HG03175 (cell line): ENCODE measurements at regions not wholly inside any gene's neighbourhood (a gene's known extent, or its start where the extent isn't known, plus 50 kb on each side); places are given as distances from the start of the nearest gene placed in this dataset.

ENCODE experiments used
- ATAC-seq: cut with Tn5 transposase; IDR thresholded peaks from one replicate; pipeline ENCODE4 v1.9.1; 2021; ENCODE audit warnings: mild to moderate bottlenecking, moderate library complexity; ENCODE audit not compliant: unreplicated experiment

GRCh38 chr16:86134802-86135461 lies 236.0 kb downstream of the IRF8 start:
- no peak for ATAC-seq

DNA sequence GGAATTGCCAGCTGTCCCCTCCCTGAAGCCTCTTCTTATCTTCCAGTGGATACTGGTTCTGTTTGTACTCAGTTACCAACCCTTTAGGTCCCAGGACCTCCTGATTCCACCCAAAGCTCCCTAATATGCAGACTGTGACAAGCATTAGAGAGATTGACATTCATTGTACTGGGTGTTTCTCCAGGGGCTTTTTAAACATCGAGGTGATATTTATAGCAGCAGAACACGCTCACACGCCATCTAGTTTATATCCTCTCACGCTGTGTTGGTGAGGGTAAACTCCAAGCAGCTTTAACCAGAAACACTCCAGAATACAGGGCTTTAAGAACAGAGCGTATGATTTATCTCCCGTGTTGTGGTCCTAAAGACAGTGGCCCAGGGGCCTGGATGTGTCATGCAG lies 238.4 kb downstream of the IRF8 start:
- ATAC-seq: no peak

DNA sequence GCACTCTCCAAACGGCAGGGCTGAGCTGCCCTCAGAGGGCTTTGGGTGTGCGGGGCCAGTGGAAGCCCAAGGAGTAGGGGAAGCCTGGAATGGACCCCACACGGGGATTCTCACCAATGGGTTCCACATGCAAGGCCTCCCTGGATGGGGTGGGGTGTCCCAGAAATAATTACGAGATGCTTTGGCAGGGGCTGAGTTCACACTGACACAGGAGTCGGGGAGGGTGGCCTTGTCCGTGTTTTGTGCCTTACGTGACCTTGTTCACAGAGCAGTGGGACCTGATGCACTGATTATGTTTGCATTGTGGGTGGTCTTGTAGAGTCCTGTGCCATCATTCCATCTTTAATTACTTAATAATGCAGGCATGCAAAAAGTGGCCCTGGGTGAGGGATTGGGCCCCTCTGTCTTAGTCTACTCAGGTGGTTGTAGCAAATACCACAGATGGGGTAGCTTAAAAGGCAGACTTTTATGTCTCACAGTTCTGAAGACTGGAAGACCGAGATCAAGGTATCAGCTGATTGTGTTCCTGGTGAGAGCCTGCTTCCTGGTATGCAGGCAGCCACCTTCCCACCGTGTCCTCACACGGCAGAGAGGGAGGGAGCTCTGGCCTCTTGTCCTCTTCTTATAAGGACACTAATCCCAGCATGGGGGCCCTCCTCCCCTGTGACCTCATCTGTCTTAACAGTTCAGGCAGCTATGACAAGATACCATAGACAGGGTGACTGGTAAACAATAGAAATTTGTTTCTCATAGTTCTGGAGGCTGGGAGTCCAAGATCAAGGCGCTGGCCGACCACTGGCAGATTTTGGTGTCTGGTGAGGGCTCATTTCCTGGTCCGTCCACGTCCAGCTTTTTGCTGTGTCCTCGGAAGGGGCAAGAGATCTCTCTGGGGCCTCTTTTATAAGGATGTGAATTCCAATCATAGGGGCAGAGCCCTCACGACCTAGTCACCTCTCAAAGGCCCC lies 239.4 kb downstream of the IRF8 start:
- no peak for ATAC-seq

DNA sequence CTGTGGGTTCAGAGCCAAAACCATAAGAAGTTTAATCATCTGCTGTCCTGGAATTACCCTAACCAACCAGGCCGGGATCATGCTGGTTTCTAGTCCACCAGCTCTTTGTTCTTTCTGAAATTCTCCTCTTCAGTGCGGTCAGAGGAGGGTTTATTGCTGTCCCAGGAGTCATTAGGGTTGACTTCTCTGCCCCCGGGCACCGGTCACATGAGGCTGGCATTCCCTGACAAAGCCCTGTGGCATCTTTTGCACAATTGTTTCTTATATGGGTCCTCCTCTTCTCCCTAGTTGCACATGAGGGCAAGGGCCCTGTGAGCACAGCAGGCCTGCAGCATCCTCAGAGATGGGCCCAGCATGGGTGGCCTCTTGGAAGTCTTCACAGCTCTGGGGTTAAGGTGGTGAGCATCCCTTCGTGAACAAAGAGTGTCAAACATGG lies 243.9 kb downstream of the IRF8 start:
- ATAC-seq: no peak

DNA sequence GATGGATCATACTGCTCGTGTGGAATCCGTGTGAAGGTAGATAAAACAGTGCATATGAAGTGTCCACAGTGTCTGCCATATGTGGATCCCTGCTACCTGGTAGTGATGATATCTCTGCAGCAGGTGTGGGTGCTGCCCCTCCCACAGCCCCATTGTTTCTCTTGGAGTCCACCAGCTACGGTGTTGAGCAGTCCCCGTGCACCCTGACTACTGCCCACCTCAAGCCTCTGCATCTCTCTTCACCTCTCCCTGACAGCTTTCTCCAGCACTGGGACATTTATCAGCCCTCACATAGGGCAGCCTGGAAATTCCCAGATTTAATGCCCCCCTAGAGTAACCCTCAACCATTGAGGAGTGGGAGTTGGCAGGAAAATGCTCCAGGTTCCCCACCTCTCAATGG lies 244.7 kb downstream of the IRF8 start:
- ATAC-seq: no peak

- no peak for ATAC-seq
Observed at GRCh38 chr16:86145669-86146068, 246.7 kb downstream of the IRF8 start.

- no peak for ATAC-seq
Observed at GRCh38 chr16:86150641-86151238, 251.8 kb downstream of the IRF8 start.

- ATAC-seq: no peak
Observed at GRCh38 chr16:86151239-86151851, 252.4 kb downstream of the IRF8 start.

DNA sequence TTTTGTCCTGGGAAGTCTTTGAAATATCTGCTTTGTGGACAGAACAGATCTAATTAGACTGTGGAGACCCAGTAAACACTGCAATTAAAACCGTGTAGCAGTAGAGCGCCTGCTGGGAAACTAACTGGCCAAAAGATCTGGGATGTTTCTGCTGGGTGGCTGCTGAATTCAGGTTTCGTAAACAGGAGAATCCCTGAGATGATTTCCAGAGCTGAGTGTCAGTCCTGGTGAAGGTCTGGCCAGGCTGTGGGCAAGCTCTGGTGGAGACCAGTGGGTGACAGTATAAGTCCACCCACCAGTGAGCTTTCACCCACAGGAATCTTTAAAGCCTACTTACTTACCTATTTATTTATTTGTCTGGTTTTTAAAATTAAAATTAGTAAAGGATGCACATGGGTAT lies 257.2 kb downstream of the IRF8 start:
- ATAC-seq: no peak

DNA sequence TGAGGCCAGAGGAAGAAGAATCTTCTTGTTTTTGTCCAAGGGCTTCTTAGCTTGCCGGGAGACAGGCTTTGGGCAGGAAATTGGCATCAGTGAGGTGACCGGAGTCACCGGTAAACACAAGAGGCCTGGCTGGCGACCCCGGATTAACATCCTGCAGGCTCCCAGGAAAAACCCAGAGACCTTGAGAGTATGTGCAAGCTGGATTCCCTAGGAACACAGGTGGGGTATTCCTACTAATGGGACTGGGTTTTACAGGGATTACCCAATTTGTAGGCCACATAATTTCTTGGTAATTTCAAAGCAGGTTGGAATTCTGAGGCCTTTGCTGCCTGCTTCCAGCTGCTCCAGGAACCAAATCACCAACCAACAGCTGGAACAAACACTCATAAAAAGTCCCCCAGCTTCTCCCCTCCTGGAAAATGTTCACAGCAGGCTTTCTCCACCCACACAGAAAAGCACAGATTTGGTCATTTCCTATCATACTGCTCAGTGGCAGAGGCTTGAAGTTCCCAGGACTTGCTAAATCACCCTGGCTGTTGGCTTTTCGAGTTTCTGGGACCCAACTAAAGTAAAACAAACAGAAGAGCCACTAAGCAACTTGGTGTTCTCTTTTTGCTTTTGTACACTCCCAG lies 258.8 kb downstream of the IRF8 start:
- no peak for ATAC-seq

- ATAC-seq: no peak
Observed at GRCh38 chr16:86158688-86159360, 259.9 kb downstream of the IRF8 start.

- ATAC-seq: no peak
Observed at GRCh38 chr16:86165479-86165878, 266.5 kb downstream of the IRF8 start.

DNA sequence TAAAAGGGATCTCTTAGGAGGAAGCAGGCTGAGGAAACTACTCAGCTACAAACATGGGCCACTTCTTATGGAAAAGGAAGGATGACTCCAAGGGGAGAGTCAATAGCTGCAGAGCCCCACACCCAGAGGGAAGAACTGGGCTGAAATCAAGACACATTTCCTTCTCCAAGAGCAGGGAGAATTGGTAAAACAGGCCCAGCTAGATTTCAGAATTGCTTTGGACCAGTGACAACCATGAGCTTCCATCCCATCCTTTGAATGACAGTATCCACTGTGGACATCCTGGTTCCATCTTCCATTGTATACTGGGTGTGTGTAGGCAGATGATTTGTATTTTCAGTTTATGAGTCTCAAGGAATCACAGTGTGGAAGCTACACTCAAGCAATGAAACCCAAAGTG lies 267.5 kb downstream of the IRF8 start:
- ATAC-seq: no peak

DNA sequence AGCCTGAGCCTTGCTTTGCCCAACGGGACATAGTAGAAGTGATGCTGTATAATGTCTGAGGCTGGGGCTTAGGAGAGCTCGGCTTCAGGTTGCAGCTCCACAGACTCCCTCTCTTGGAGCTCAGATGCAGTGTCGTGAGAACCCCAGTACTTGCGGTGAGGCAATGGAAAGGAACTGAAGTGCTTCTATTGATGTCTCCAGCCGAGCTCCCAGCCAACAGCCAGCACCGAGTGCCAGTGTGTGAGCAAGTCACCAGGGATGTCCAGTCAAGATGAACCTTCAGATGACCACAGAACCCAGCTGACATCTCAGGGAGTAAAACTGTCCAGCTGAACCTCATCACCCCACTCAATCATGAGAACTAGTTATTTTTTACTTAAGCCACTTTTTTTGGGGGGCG lies 268.1 kb downstream of the IRF8 start:
- ATAC-seq: no peak

- ATAC-seq: no peak
Observed at GRCh38 chr16:86170720-86171119, 271.8 kb downstream of the IRF8 start.

DNA sequence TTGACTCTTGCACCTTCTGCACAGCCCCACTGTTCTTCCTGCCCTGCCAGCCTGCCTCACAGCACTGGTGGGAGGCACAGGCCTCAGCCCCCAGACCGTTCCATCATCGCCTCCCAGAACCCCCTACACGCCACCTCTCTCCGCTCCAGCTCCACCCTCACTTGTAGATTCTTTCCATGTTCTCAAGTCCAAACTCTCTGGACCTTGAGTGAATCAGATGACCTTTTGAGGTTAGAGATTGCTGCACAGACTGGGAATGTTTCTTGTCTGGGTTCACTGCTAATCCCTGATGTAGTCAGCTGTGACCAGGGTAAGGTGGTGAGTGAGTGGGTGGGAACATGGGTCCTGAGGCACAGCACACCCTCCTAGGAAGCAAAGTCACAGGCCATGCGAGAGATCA lies 272.4 kb downstream of the IRF8 start:
- ATAC-seq: no peak

GRCh38 chr16:86175816-86176215 lies 276.9 kb downstream of the IRF8 start:
- no peak for ATAC-seq

DNA sequence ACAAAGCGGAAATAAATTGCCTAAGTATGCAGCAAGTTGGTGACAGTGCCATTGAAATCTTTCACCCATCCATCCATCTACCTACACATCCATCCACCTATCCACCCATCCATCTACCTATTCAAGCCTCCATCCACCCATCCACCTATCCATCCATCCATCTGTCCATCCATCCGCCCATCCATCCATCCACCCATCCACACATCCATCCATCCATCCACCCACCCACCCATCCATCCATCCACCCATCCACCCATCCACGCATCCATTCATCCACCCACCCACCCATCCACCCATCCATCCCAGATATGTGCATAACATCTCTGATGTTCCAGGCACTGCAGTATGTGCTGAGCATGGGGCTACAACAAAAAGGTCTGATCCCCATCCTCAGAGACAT lies 277.5 kb downstream of the IRF8 start:
- no peak for ATAC-seq

- no peak for ATAC-seq
Observed at GRCh38 chr16:86180244-86180643, 281.3 kb downstream of the IRF8 start.

DNA sequence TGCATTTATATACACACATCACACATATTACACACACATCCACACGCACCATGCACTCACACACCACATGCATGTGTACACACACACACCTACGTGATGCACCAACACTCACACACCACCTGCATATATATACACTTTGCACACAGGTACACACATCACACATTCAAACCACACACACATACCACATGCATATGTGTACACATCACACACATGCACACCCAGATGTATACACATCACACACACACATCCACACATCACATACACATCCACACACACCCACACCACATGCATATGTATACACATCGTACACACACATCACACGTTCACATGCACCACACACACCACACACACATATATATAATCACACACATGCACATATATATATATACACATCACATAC lies 281.8 kb downstream of the IRF8 start:
- no peak for ATAC-seq
